Endodermal cell (in vitro differentiated cells): ENCODE measurements at regions not wholly inside any gene's neighbourhood (a gene's known extent, or its start where the extent isn't known, plus 50 kb on each side); places are given as distances from the start of the nearest gene placed in this dataset.

Experiments used
- DNase-seq: peaks from one replicate; pipeline ENCODE4 v3.0.0-alpha.2; 2017
- H3K27ac ChIP-seq: 2 replicates; pipeline ENCODE4 v1.5.1; 2013; ENCODE audit warnings: mild to moderate bottlenecking, low read depth, low read length, moderate library complexity
- H3K27me3 ChIP-seq: 2 replicates; pipeline ENCODE4 v1.6.1; 2013; ENCODE audit warnings: mild to moderate bottlenecking, low read length, moderate library complexity; ENCODE audit not compliant: insufficient read depth, control insufficient read depth, poor library complexity, severe bottlenecking
- H3K36me3 ChIP-seq: 2 replicates; pipeline ENCODE4 v1.7.0; 2013; ENCODE audit warnings: mild to moderate bottlenecking, low read length, moderate library complexity; ENCODE audit not compliant: control insufficient read depth, insufficient read depth
- H3K4me1 ChIP-seq: one replicate; pipeline ENCODE4 v1.7.0; 2013; ENCODE audit warnings: low read length; ENCODE audit not compliant: control insufficient read depth, insufficient read depth
- H3K4me3 ChIP-seq: 2 replicates; pipeline ENCODE4 v1.5.1; 2013; ENCODE audit warnings: mild to moderate bottlenecking, low read length, moderate library complexity
- H3K9ac ChIP-seq: 2 replicates; pipeline ENCODE4 v1.6.1; 2013; ENCODE audit warnings: mild to moderate bottlenecking, low read length, moderate library complexity; ENCODE audit not compliant: poor library complexity, severe bottlenecking; ENCODE audit errors: extremely low read depth
- H3K9me3 ChIP-seq: 2 replicates; pipeline ENCODE4 v1.6.1; 2013; ENCODE audit warnings: mild to moderate bottlenecking, low read length, moderate library complexity; ENCODE audit not compliant: control insufficient read depth
- H3K27ac Mint-ChIP-seq: 2 replicates; pipeline ENCODE4 v1.8.0; 2020; ENCODE audit warnings: mixed read lengths
- H3K27me3 Mint-ChIP-seq: 2 replicates; pipeline ENCODE4 v1.8.0; 2021; ENCODE audit warnings: mild to moderate bottlenecking, mixed read lengths; ENCODE audit not compliant: insufficient read depth
- H3K36me3 Mint-ChIP-seq: 2 replicates; pipeline ENCODE4 v1.8.0; 2020; ENCODE audit warnings: low read depth, mixed read lengths
- H3K4me1 Mint-ChIP-seq: 2 replicates; pipeline ENCODE4 v1.8.0; 2020; ENCODE audit warnings: mixed read lengths
- H3K4me3 Mint-ChIP-seq: 2 replicates; pipeline ENCODE4 v1.8.0; 2020; ENCODE audit warnings: mild to moderate bottlenecking, moderate library complexity, mixed read lengths
- H3K9me3 Mint-ChIP-seq: 2 replicates; pipeline ENCODE4 v1.8.0; 2020; ENCODE audit warnings: mild to moderate bottlenecking, mixed read lengths
- WGBS, 2 experiments: methylation state at CpG; one replicate each; pipeline versions ENCODE4 v1.1.5 to v1.1.7; 2013; ENCODE audit warnings: missing lambda C conversion rate in 2 of 2, mixed read lengths in 1 of 2; ENCODE audit not compliant: insufficient coverage in 1 of 2, insufficient read length in 1 of 2; 5-methylcytosine and 5-hydroxymethylcytosine counted together
- TF ChIP-seq, protein P1 (sequence below): fragments of 200-600 bp; sonication (generic); conservative IDR thresholded peaks from 2 replicates; pipeline ENCODE4 v1.5.0; 2021; ENCODE audit warnings: antibody characterized with exemption, mild to moderate bottlenecking

DNA sequence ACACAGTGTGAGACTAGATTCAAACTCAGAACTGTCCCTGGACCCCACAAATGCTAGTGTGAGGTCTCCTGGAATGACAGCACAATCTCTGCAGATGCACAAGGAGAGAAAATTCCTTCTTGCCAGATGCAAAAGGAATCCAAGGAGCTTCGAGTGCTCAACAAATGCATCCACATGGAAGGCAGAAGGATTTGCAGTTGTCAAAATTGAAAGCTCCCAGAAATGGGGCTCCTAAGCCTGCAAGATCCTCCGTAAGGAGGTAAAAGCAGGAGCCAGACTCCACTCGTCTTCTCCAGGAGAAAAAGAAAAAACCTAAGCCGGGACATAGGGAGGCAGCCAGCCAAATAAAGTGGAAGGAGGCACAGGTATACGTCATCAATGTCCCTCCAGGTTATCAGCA, 355.0 kb upstream of the KLHL29 start:
- no peaks in the 10 kb centered on the region for H3K36me3 ChIP-seq
- H3K27ac ChIP-seq = no peak overlapping the region
- peaks cover 10% of the 10 kb centered on the region for H3K27me3 ChIP-seq
- Mint-ChIP-seq H3K9me3 (peaks cover 7% of the 10 kb centered on the region), H3K4me3 (no peak overlapping the region), H3K27ac (no peak overlapping the region), H3K4me1 (peaks cover 28% of the 10 kb centered on the region), H3K27me3 (peaks cover 47% of the 10 kb centered on the region), H3K36me3 (no peaks in the 10 kb centered on the region)
- H3K4me1 ChIP-seq = peaks cover 13% of the 10 kb centered on the region
- WGBS, 2 experiments = 81 to 92% methylated on average over 4 to 5 of the region's 5 CpGs
- H3K9ac ChIP-seq = no peak overlapping the region
- peaks cover 22% of the 10 kb centered on the region for H3K9me3 ChIP-seq
- no peak for DNase-seq
- H3K4me3 ChIP-seq = no peak overlapping the region
- TF ChIP-seq, protein P1, sequence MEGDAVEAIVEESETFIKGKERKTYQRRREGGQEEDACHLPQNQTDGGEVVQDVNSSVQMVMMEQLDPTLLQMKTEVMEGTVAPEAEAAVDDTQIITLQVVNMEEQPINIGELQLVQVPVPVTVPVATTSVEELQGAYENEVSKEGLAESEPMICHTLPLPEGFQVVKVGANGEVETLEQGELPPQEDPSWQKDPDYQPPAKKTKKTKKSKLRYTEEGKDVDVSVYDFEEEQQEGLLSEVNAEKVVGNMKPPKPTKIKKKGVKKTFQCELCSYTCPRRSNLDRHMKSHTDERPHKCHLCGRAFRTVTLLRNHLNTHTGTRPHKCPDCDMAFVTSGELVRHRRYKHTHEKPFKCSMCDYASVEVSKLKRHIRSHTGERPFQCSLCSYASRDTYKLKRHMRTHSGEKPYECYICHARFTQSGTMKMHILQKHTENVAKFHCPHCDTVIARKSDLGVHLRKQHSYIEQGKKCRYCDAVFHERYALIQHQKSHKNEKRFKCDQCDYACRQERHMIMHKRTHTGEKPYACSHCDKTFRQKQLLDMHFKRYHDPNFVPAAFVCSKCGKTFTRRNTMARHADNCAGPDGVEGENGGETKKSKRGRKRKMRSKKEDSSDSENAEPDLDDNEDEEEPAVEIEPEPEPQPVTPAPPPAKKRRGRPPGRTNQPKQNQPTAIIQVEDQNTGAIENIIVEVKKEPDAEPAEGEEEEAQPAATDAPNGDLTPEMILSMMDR = no peak

DNA sequence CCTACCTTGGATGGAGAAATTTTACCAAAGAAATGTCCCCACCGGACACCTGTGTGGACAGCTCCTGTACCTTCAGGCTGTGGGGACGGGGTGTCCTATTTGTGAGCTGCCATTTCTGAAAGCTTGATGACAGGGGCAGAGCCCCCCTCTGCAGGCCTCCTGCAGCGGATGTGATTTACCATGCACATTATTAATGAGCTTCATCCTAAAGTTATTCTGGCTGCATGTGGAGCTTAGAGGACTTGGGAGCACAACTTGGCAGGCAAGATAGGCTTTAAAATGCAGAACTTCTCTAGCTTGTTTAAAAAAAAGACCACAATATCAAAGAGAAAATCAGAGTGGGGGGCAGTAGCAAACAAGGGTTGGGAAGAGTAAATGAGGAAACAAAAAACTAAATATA, 350.0 kb upstream of the KLHL29 start:
- H3K27me3 Mint-ChIP-seq = peaks cover 80% of the 10 kb centered on the region
- H3K4me3 Mint-ChIP-seq = no peak overlapping the region
- Histone ChIP-seq H3K9ac (no peak overlapping the region), H3K36me3 (no peaks in the 10 kb centered on the region), H3K27ac (no peak overlapping the region), H3K9me3 (peaks cover 8% of the 10 kb centered on the region), H3K4me3 (no peak overlapping the region), H3K27me3 (peaks cover 39% of the 10 kb centered on the region), H3K4me1 (no peaks in the 10 kb centered on the region)
- H3K9me3 Mint-ChIP-seq = no peaks in the 10 kb centered on the region
- DNase-seq = no peak
- TF ChIP-seq, protein P1 = no peak
- H3K36me3 Mint-ChIP-seq = no peaks in the 10 kb centered on the region
- no peak overlapping the region for H3K27ac Mint-ChIP-seq
- WGBS, 2 experiments = 82 to 88% methylated on average over 2 to 3 of the region's 3 CpGs
- H3K4me1 Mint-ChIP-seq = peaks cover 13% of the 10 kb centered on the region

DNA sequence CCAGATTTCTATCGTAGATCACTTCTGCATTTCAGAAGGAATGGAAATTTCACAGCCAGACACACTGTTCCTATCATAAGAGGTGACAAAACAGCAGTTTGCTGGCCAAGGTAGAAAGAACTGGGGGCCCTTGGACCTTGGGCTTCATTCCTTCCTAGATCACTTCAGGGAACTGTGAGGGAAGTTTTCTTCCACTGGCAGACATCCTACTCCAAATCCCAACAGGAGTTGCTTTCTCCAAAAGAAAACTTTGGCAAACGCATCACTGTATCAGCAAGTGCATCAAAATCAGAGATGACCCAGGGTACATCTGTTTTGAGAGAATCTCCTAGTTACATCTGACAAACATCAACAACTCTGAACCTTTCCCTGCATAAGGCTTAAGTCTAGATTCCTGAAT, 348.4 kb upstream of the KLHL29 start:
- no peak overlapping the region for H3K27ac Mint-ChIP-seq
- DNase-seq = no peak
- Histone ChIP-seq H3K4me3 (no peak overlapping the region), H3K27me3 (peaks cover 43% of the 10 kb centered on the region), H3K9ac (no peak overlapping the region), H3K9me3 (peaks cover 8% of the 10 kb centered on the region), H3K36me3 (no peaks in the 10 kb centered on the region), H3K27ac (no peak overlapping the region), H3K4me1 (no peaks in the 10 kb centered on the region)
- no peaks in the 10 kb centered on the region for H3K36me3 Mint-ChIP-seq
- peaks cover 82% of the 10 kb centered on the region for H3K27me3 Mint-ChIP-seq
- no peaks in the 10 kb centered on the region for H3K9me3 Mint-ChIP-seq
- H3K4me1 Mint-ChIP-seq = peaks cover 9% of the 10 kb centered on the region
- WGBS, 2 experiments = 95 to 100% methylated on average over 2 of the region's 2 CpGs
- H3K4me3 Mint-ChIP-seq = no peak overlapping the region
- TF ChIP-seq, protein P1 = no peak
